OCI-LY1 (cell line): ENCODE measurements at regions not wholly inside any gene's neighbourhood (a gene's known extent, or its start where the extent isn't known, plus 50 kb on each side); places are given as distances from the start of the nearest gene placed in this dataset.

ENCODE experiments used
- EZH2 ChIP-seq: fragments of 200-600 bp; sonication (generic), shearing (Covaris generic); IDR thresholded peaks from 2 replicates; pipeline ENCODE4 v1.8.0; 2017; ENCODE audit warnings: borderline replicate concordance, mixed run types, mild to moderate bottlenecking, antibody characterized with exemption, low read length, moderate library complexity, mixed read lengths
- TF ChIP-seq, protein P1 (sequence below): fragments of 200-600 bp; sonication (generic), shearing (Covaris generic); IDR thresholded peaks from 2 replicates; pipeline ENCODE4 v1.5.1; 2017; ENCODE audit warnings: mild to moderate bottlenecking, antibody characterized with exemption, low read length, moderate library complexity, mixed read lengths

DNA sequence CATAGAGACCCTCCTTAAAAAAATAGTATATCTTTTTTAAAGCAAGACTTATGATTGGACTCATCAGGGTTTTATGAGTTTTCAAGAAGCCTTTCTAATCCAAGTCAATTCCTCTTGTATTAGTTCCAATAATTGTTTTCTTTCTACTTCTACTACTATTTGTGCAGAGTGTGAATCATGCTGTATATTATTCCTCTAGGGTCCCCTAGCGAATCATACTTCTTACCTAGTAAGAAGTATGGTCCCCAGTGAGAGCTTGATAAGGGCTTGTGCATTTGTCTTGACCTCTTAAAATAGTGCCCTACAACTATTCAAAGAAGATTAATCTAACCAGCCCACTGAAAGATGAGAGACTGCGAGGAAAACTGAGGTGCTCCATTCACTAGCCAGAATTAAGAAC is 715.7 kb upstream of the ZP4 start:
- TF ChIP-seq, protein P1, sequence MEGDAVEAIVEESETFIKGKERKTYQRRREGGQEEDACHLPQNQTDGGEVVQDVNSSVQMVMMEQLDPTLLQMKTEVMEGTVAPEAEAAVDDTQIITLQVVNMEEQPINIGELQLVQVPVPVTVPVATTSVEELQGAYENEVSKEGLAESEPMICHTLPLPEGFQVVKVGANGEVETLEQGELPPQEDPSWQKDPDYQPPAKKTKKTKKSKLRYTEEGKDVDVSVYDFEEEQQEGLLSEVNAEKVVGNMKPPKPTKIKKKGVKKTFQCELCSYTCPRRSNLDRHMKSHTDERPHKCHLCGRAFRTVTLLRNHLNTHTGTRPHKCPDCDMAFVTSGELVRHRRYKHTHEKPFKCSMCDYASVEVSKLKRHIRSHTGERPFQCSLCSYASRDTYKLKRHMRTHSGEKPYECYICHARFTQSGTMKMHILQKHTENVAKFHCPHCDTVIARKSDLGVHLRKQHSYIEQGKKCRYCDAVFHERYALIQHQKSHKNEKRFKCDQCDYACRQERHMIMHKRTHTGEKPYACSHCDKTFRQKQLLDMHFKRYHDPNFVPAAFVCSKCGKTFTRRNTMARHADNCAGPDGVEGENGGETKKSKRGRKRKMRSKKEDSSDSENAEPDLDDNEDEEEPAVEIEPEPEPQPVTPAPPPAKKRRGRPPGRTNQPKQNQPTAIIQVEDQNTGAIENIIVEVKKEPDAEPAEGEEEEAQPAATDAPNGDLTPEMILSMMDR = no peak
- no peak for TF ChIP-seq EZH2
